ENCODE measurements at regions not wholly inside any gene's neighbourhood (a gene's known extent, or its start where the extent isn't known, plus 50 kb on each side); places are given as distances from the start of the nearest gene placed in this dataset.

DNA sequence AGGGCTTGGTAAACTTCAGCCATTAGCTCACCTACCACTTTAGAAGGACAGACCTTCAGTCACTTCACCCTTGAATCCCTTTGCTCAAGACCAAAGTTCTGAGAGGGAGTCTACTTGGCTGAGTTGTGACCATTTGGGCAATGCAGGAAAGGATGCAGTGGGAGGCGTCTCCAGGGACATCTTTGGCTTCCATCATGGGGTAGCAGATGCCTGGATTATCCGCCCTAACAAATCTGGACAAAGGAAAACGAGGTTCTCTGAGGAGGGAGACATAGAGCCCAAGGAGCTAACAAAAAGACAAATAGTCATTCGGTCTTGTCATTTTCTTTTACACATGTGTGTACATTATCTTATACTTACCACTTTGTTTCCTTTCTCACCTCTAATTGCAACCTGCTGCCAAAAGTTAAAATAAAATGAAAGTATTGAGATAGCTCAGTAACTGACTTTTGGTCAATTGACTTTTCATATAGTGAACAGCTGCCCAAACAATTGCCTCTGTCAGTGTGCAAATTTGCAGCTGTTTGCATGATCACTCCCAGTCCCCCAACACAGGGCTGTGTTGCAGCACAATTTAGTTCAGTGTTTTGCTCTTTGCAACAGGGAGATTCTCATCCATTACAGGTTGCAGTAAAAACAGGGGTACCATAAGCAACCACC is 108.9 kb upstream of the EEF2KMT start:
- TF ChIP-seq FOXM1 (IDR thresholded peaks at IDR 0.05; ENCODE audit: borderline replicate concordance) (no peak), SP1 (IDR thresholded peaks at IDR 0.05) (no peak), ARNT (IDR thresholded peaks at IDR 0.05) (no peak), TARDBP (IDR thresholded peaks at IDR 0.05) (no peak), BHLHE40 (IDR thresholded peaks at IDR 0.05; ENCODE audit: borderline replicate concordance) (no peak), ZNF384 (IDR thresholded peaks at IDR 0.05) (no peak), CTBP1 (IDR thresholded peaks at IDR 0.05; ENCODE audit: borderline replicate concordance) (no peak), SUZ12 (IDR thresholded peaks at IDR 0.05) (no peak)
